ENCODE measurements at regions not wholly inside any gene's neighbourhood (a gene's known extent, or its start where the extent isn't known, plus 50 kb on each side); places are given as distances from the start of the nearest gene placed in this dataset.
A peak's percentile ranks its signal among the peaks of the same experiment; 100 is the strongest.

DNA sequence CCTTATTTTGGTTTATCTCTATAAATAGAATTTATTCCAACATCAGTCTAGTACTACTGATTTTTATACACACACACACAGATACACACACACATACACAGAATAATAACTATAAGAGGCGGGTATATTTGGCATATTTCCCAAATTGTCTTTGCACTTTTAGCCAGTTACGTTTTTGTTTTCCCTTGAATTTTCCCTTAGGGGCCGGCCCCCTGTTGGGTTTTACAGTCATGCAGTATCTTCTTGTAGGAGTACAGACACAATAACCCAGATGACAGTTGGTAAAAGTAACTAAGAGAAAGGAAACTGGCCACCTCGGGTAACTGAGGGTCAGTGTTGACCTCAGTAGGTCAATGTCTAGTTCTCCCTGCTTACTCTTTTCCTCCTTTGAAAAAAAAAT lies 50.9 kb downstream of the DISP1 start:
- DNase-seq (ENCODE audit: low spot score in 2 of 2) (no peak), ATAC-seq (no peak)
- Mint-ChIP-seq H3K9me3 (no peaks in the 10 kb centered on the region), H3K27ac (no peak overlapping the region), H3K36me3 (peaks cover 0 to 7% of the 10 kb centered on the region in 2 donors)

DNA sequence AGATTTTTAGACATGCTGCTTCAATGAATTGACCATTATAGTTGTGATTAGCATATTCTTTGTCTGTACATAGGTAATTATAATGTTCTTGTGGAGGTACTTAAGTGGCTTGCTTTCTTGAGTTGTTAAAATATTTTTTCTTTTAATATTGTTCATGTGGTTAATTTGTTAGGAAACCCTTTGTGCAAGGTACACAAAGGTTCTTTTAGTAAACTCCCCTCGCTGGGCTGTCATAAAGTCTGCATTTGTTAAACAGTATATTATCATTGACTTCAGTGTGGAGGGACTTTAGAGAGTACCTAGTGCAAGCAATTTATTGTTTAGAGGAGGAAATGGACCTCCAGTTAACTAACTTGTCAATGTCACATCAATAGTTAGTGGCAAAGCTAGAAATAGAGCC lies 52.5 kb downstream of the DISP1 start:
- Mint-ChIP-seq H3K36me3 (peaks cover 5 to 7% of the 10 kb centered on the region in 2 donors), H3K27ac (no peak overlapping the region), H3K9me3 (no peaks in the 10 kb centered on the region)
- DNase-seq (ENCODE audit: low spot score in 2 of 2) (no peak), ATAC-seq (no peak)

DNA sequence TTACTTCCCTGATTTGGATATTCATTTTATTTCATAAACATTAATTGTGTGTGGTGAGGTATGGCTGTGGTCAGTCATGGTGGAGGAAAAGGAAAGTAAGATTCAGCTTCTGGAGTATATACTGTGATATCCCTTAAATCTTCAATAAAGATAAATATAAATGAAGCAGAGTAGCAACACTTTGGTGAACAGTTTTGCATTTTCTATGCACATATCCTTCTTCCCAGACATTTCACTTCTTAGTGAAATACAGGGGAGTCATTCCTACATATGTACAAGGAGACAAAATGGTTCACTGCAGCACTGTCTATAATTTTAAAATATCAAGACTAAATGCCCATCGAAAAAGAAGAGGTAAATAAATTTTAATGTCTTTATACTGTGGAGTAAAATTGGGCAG lies 61.3 kb downstream of the DISP1 start:
- H3K27ac Mint-ChIP-seq, result no peak overlapping the region
- peaks cover 8 to 13% of the 10 kb centered on the region in 2 donors for H3K9me3 Mint-ChIP-seq
- ATAC-seq (no peak), DNase-seq (ENCODE audit: low spot score in 2 of 2) (no peak)
- H3K36me3 Mint-ChIP-seq, result peaks cover 27 to 34% of the 10 kb centered on the region in 2 donors

DNA sequence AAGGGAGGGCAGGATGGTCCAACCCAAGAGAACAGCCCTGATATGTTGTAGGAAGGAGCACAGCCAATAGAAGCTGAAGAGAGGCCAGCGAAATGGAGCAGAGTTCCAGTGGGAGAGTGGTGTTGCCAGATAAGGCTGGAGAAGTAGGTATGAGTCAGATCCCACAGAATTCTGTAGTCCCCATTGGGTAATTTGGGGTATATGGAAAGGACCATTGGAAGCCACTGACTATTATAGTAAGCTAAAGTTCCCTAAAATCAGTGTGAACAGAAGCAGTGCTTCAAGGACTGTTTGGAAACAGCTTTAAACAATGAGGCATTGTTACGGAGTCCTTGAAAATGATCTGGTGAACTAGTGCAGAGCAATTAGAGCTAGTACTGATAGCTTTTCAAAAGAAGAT lies 63.0 kb downstream of the DISP1 start:
- no peak for ATAC-seq
- peaks cover 8 to 13% of the 10 kb centered on the region in 2 donors for H3K9me3 Mint-ChIP-seq
- no peak overlapping the region for H3K27ac Mint-ChIP-seq
- peaks cover 24 to 27% of the 10 kb centered on the region in 2 donors for H3K36me3 Mint-ChIP-seq
- no peak for DNase-seq (ENCODE audit: low spot score in 2 of 2)

DNA sequence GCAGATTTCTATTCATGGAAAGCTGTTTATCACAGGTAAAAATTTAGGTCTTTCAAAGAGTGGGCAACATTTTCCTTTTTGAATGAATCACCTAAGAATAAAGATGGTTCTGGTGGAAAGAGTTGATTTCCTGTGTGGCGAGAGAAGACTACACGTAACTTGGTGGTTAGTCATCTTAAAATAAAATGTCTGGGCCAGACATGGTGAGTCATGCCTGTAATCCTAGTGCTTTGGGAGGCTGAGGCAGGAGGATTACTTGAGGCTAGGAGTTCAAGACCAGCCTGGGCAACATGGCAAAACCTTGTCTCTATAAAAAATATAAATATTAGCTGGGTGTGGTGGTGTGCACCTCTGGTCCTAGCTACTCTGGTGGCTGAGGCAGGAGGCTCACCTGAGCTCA lies 65.7 kb downstream of the DISP1 start:
- DNase-seq (ENCODE audit: low spot score in 2 of 2), result peak in 1 of 2 donors; percentile 15
- Mint-ChIP-seq H3K36me3 (peaks cover 4 to 14% of the 10 kb centered on the region in 2 donors), H3K9me3 (peaks cover 4% of the 10 kb centered on the region in 2 donors), H3K27ac (peak overlapping the region in 1 of 2 donors; percentile 87)
- peak; percentile 99 to 100 for ATAC-seq

DNA sequence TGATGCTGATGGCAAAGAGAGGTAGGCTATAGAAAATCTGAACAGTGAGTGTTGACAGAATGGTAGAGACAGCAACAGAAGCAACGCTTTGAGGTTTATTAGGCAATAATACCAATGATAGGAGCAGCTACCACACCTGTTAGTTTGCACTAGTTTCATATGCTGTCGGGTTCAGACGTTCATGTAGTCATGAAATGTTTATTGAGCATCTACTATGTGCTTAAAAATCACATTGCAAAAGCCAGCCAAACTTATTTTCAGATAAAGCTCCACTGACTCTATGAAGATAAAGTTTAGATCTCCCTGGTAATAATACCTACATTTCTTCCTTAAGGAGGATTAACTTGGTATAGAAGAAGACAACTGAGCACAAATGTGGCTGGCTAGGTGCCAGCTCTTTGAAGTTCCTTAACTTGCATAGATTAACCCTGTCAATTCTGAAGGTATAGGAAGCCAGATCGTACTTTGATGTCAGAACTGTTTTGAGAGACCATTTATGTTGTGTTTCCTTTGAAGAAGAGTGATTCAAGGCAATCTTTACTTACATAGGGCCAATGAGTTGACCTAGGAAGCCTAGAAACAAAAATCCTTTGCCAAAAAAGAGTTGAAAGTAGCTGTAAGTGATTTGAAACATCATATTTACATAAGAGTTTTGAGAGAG lies 71.5 kb downstream of the DISP1 start:
- DNase-seq (ENCODE audit: low spot score in 2 of 2), result no peak
- Mint-ChIP-seq H3K36me3 (peaks cover 0 to 9% of the 10 kb centered on the region in 2 donors), H3K27ac (no peak overlapping the region), H3K9me3 (no peaks in the 10 kb centered on the region)
- ATAC-seq, result no peak

DNA sequence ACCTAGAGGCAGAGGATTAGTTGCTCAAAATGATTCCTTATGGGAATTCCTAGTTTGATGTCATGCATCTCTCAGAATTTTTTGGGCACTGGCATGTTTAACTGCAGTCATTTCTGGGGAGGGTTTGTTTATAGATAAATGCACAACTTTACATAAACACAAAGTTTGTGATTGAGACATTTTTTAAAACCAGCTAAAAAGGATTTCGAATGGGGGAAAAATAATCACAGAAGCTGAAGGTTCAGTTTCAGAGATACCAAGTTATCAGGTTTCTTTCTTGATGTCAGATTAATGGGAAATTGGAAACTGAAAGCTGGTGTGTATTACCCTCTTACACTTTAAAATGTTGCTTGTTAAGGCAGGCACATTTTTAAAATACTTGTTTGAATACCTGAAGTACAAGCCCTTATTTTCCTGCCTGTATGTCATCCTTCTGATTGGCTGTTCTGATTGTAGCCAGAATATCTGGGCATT lies 72.1 kb downstream of the DISP1 start:
- H3K27ac Mint-ChIP-seq, result no peak overlapping the region
- ATAC-seq (no peak), DNase-seq (ENCODE audit: low spot score in 2 of 2) (no peak)
- H3K9me3 Mint-ChIP-seq, result no peaks in the 10 kb centered on the region
- H3K36me3 Mint-ChIP-seq, result peaks cover 0 to 9% of the 10 kb centered on the region in 2 donors

DNA sequence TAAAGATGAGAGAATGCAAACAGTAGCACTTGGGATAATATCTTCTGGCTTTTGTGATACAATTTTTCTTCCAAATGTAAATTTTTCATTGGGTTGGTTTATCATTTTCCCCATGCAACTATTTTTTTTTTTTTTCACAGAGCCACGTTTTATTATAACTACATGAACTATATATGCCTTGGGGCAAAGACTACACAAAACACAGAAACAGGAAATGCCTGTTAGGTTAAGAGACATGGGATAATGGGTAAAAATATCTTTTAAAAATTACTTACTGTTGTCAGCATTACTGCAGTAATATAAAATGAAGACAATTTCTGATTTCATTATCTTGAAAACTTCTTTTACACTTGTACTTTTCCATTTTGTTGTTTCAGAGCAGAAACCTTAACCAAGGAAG lies 74.6 kb downstream of the DISP1 start:
- ATAC-seq, result no peak
- no peak for DNase-seq (ENCODE audit: low spot score in 2 of 2)
- no peaks in the 10 kb centered on the region for H3K9me3 Mint-ChIP-seq
- peaks cover 0 to 9% of the 10 kb centered on the region in 2 donors for H3K36me3 Mint-ChIP-seq
- no peak overlapping the region for H3K27ac Mint-ChIP-seq

DNA sequence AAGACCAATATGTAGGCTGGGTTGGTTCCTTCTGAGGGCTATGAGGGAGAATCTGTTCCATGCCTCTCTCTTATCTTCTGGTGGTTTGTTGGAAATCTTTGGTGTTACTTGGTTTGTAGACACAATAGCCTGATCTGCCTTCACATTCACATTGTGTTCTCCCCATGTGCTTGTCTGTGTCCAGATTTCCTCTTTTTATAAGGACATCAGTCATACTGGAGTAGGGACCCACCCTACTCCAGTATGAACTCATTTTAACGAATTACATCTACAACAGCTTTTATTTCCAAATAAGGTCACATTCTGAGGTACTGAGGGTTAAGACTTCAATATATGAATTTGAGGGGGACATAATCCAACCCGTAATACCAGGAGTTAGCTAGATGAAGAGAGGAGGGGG lies 75.9 kb downstream of the DISP1 start:
- no peak for ATAC-seq
- H3K36me3 Mint-ChIP-seq, result peaks cover 0 to 4% of the 10 kb centered on the region in 2 donors
- no peaks in the 10 kb centered on the region for H3K9me3 Mint-ChIP-seq
- H3K27ac Mint-ChIP-seq, result no peak overlapping the region
- DNase-seq (ENCODE audit: low spot score in 2 of 2), result no peak

DNA sequence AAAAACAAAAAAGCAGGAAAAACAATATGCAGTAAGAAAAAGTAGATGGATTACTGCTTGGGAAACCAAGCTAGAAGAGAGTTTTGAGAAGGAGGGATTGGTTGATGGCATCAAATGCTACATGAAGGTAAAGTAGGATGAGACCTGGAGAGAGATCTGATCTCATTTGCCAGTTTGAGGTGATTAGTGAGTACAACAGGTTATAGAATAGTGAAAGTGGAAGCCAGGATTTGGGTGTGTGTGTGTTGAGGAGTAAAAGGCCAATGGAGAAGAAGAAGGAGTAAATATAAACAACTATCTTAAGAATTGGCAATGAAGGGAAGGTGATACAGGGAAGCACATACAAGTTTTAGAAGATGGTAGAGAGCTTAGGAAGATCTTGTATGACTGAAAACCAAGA lies 76.7 kb downstream of the DISP1 start:
- Mint-ChIP-seq H3K9me3 (no peaks in the 10 kb centered on the region), H3K27ac (no peak overlapping the region), H3K36me3 (no peaks in the 10 kb centered on the region)
- no peak for ATAC-seq
- DNase-seq (ENCODE audit: low spot score in 2 of 2), result no peak

DNA sequence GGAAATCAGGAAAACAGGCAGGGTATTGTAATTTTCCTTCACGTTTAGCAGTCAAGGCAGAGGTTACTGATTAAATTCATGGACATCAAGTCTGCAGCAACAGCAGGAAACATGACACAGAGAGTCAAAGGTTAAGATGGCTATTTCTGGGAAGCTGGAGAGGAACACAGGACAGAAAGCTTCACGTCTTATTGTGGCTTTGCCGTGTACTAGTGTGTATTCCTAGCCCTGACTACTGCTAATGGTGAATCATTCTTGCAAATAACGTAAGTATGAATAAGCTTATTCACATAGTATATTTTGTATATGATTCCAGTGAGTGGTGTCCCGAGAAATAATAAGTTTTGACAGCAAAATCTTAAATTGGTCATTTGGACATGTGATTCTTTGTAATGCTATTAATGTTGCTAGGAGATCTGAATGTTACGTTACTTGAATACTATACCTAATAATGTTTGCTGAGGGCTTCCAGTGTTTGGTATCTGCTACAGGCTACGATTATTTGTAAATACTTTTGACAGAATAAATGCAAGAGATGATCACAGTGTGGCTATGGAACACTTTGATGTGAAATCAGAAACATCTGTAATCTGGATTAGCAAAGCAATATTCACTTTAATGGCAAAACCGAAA lies 77.4 kb downstream of the DISP1 start:
- Mint-ChIP-seq H3K27ac (no peak overlapping the region), H3K9me3 (no peaks in the 10 kb centered on the region), H3K36me3 (no peaks in the 10 kb centered on the region)
- ATAC-seq (no peak), DNase-seq (ENCODE audit: low spot score in 2 of 2) (no peak)

DNA sequence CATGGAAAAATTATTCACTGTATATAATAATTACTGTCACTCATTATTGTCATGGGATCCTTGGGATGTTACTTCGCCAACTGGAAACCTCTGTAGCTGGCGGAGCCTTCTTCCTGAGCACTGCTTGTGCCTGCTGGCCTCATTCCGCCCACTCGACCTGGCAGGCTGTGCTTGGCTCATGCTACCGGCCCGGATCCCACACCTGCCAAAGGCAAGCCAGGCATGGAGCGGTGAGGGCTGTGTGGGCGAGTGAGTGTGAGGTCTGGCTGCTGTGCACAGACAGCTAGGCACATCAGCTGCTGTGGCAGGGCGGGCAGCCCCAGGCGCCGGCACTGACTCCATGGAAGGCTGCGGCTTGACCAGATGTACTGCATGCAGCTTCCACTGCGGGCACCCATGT lies 78.4 kb downstream of the DISP1 start:
- Mint-ChIP-seq H3K27ac (no peak overlapping the region), H3K9me3 (no peaks in the 10 kb centered on the region), H3K36me3 (no peaks in the 10 kb centered on the region)
- no peak for DNase-seq (ENCODE audit: low spot score in 2 of 2)
- no peak for ATAC-seq

DNA sequence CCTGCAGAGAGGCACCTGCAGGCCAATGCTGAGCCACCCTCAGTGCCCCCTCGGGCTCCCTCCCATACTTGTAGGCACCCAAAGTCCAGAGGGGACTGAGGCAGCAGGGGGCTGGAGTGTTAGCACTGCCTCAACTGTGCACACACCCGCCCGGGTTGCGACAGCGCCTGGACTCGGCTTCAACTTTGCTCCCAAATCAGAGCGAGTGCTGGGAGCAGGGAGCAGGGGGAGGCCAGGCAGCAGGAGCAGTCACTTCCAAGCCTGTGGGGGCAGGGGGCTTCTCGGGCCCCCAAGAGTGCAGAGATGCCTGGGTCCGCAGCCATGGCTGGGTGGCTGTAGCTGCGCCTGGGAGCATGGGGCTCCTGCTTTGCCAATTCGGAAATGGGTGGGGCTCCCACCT lies 79.5 kb downstream of the DISP1 start:
- Mint-ChIP-seq H3K27ac (no peak overlapping the region), H3K36me3 (no peaks in the 10 kb centered on the region), H3K9me3 (no peaks in the 10 kb centered on the region)
- no peak for DNase-seq (ENCODE audit: low spot score in 2 of 2)
- no peak for ATAC-seq

DNA sequence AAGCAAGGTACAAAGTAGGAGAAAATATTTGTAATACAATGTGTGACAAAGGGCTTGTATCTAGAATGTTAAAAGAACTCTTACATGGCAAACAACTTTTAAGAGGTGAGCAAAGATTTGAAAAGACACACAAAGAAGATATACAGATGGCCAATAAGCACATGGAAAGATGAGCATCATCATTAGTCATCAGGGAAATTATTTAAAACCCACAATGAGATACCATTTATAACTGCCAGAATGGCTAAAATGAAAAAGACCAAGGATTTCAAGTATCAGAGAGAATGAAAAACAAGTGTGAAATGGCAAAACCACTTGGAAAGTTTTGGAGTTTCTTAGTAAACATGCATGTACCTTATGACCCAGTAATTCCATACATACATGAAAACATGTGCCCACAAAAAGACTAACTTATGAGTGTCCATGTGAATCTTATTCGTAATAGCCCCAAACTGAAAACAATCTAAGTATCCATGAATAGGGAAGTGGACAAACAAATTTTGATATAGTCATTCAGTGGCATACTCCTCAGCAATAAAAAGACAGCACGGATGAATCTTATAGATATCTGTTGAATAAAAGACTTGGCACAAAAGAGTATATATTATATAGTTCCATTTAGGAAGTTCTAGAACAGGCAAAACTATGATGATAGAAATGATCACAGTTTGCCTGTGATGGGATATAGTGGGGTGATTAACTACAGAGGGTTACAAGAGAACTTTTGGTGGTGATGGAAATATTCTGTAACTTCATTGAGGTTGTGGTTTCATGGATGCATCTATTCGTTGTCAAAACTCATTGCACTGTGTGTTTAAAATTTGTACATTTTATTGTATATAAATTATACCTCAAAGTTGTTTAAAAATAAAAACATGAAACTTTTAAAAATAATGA lies 82.0 kb downstream of the DISP1 start:
- Mint-ChIP-seq H3K27ac (peak overlapping the region; percentile 86 to 91), H3K9me3 (peaks cover 0 to 5% of the 10 kb centered on the region in 2 donors), H3K36me3 (no peaks in the 10 kb centered on the region)
- ATAC-seq (peak; percentile 71 to 84), DNase-seq (ENCODE audit: low spot score in 2 of 2) (no peak)

DNA sequence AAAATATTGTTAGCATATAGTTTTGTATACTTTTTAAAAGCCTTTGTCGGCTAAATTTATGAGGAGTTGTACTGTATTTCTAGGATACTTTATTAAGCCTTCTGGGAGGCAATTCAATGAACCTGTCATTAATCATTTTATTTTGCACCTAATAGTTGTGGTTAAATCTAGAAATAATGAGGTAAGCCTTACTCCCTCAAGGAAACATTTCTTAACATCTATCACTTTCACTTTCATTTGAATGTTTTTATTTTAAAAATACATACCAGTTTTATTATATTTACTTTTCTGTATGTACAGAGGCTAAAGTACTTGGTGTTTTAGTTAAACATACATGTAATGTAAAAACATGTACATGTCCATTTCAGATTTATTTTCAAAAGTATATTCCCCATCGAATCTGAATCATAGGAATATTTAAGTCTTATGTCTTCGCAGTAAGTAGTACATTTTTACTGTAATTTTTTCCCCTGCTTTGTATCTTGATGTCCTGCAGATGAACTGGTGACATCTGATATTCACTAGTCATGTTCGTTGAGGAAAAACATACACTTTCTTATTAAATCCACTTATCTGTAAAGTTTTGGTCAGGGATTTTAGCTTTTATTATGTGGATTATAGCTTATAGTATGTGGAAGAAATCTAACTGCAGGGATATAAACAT lies 82.8 kb downstream of the DISP1 start:
- DNase-seq (ENCODE audit: low spot score in 2 of 2), result no peak
- Mint-ChIP-seq H3K36me3 (no peaks in the 10 kb centered on the region), H3K9me3 (peaks cover 0 to 5% of the 10 kb centered on the region in 2 donors), H3K27ac (peak overlapping the region in 1 of 2 donors; percentile 61)
- ATAC-seq, result no peak

DNA sequence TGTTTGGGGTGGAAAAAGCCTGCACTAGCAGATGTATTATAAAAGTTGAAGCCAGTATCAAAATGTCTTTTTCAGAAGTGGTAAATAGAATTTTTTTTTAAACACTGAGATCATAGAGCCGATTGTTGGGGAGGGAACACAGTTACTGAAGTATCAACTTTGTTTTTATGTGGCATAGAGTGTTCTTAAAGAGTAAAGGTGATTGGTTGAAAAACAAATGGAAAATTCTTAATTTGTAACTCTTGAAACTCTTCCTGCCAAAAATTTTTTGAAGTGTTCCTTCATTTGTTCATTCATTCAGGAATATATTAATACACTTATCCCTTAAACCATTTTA lies 83.3 kb downstream of the DISP1 start:
- Mint-ChIP-seq H3K27ac (peak overlapping the region in 1 of 2 donors; percentile 61), H3K9me3 (peaks cover 0 to 5% of the 10 kb centered on the region in 2 donors)

DNA sequence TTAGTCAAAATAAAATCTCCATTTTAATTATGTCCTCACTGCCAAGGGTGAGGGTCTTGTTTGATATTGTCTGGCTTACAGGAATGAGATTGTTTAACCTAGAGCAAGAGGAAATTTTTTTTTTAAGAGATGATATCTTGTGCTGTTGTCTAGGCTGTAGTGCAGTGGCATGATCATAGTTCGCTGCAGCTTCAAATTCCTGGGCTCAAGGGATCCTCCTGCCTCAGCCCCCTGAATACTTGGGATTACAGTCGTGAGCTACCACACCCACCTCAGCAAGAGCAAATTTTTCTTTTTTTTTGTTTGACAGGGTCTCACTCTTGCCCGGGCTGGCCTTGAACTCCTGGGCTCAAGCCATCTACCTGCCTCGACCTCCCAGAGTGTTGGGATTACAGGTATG lies 84.6 kb downstream of the DISP1 start:
- ATAC-seq (no peak), DNase-seq (ENCODE audit: low spot score in 2 of 2) (no peak)
- H3K27ac Mint-ChIP-seq, result no peak overlapping the region
- no peaks in the 10 kb centered on the region for H3K36me3 Mint-ChIP-seq
- peaks cover 0 to 5% of the 10 kb centered on the region in 2 donors for H3K9me3 Mint-ChIP-seq

More for the DNA sequence above, 83.3 kb downstream of the DISP1 start:
- no peak for DNase-seq (ENCODE audit: low spot score in 2 of 2)
- ATAC-seq, result no peak
- H3K36me3 Mint-ChIP-seq, result no peaks in the 10 kb centered on the region

All from activated naive CD4-positive, alpha-beta T cell treated with anti-CD3 and anti-CD28 coated beads, Interleukin-2, amount 50 U/mL, for 72 hours (primary cell).